Left lung (tissue), 4 donors: ENCODE measurements at regions not wholly inside any gene's neighbourhood (a gene's known extent, or its start where the extent isn't known, plus 50 kb on each side); places are given as distances from the start of the nearest gene placed in this dataset.
"Not testable (repeated sequence)": the region's sequence is repeated elsewhere in the genome, so short reads cannot be mapped to it uniquely, and the experiment has no call there.

Experiments used
- ATAC-seq: fragments of 200-7000 bp; cut with Tn5 transposase; one replicate; pipeline ENCODE4 v1.9.1; 2020; ENCODE audit warnings: moderate library complexity
- DNase-seq, 4 donors: peaks; one replicate each; pipeline ENCODE4 v3.0.0-alpha.2; 2013 to 2020
- H3K27ac ChIP-seq, 2 donors: fragments of 200-600 bp; sonication (generic) in 1 of 2; one replicate each; pipeline versions ENCODE4 v1.5.0 to v1.8.0; 2020 to 2021
- H3K27me3 ChIP-seq, 2 donors: fragments of 200-600 bp; sonication (generic) in 1 of 2; one replicate each; pipeline versions ENCODE4 v1.5.0 to v1.8.0; 2020 to 2021
- H3K36me3 ChIP-seq, 2 donors: fragments of 200-600 bp; sonication (generic) in 1 of 2; one replicate each; pipeline versions ENCODE4 v1.5.0 to v1.8.0; 2020 to 2021
- H3K4me1 ChIP-seq, 2 donors: fragments of 200-600 bp; one replicate each; pipeline ENCODE4 v1.8.0; 2021
- H3K4me3 ChIP-seq, 2 donors: fragments of 200-600 bp; sonication (generic) in 1 of 2; one replicate each; pipeline versions ENCODE4 v1.5.0 to v1.8.0; 2020 to 2021; ENCODE audit warnings: mild to moderate bottlenecking in 1 of 2
- H3K9me3 ChIP-seq, 2 donors: fragments of 200-600 bp; sonication (generic) in 1 of 2; one replicate each; pipeline versions ENCODE4 v1.5.0 to v1.8.0; 2020 to 2021
- intact Hi-C, 2 donors: fragments of 100-400 bp; cut with DNase I; formaldehyde crosslinking; loops; one replicate each; pipeline versions ENCODE4 v1.11.2 to v1.14.2; 2022
- TF ChIP-seq, protein P1 (sequence below), 2 donors: fragments of 200-600 bp; sonication (generic) in 1 of 2; IDR thresholded peaks; one replicate each; pipeline versions ENCODE4 v1.5.0 to v1.8.0; 2021; ENCODE audit warnings: antibody characterized with exemption in 2 of 2
- donor health status: DM: no; HTN: yes; CAD: no.
- donor health status: DM: no; HTN: no; CAD: no.

DNA sequence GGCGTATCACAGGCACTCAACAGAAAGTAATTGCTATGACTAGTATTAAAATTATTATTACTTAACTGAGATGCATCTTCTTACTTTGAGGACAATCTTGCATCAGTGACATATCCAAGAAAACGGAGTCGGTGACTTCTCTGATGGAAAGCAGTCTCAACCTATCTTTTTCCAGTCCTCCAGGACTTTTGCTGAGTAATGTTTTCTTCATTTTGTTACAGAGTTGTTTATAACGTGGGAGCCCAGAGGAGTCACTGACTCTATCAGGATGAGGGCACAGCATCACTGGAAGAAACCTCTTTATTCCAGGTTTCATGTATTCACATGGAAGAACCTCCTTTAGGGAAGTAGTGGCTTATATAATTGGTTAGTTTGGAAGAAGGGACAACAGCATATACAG is 51.5 kb upstream of the MELK start:
- intact Hi-C loops = no loop called here
- no peaks in the 10 kb centered on the region for H3K4me1 ChIP-seq
- H3K27me3 ChIP-seq = no peaks in the 10 kb centered on the region
- DNase-seq (no peak), ATAC-seq (no peak)
- TF ChIP-seq, protein P1, sequence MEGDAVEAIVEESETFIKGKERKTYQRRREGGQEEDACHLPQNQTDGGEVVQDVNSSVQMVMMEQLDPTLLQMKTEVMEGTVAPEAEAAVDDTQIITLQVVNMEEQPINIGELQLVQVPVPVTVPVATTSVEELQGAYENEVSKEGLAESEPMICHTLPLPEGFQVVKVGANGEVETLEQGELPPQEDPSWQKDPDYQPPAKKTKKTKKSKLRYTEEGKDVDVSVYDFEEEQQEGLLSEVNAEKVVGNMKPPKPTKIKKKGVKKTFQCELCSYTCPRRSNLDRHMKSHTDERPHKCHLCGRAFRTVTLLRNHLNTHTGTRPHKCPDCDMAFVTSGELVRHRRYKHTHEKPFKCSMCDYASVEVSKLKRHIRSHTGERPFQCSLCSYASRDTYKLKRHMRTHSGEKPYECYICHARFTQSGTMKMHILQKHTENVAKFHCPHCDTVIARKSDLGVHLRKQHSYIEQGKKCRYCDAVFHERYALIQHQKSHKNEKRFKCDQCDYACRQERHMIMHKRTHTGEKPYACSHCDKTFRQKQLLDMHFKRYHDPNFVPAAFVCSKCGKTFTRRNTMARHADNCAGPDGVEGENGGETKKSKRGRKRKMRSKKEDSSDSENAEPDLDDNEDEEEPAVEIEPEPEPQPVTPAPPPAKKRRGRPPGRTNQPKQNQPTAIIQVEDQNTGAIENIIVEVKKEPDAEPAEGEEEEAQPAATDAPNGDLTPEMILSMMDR (IDR thresholded peaks at IDR 0.05) = no peak
- no peaks in the 10 kb centered on the region for H3K36me3 ChIP-seq
- H3K4me3 ChIP-seq = no peak overlapping the region
- H3K9me3 ChIP-seq = no peaks in the 10 kb centered on the region
- no peak overlapping the region for H3K27ac ChIP-seq

DNA sequence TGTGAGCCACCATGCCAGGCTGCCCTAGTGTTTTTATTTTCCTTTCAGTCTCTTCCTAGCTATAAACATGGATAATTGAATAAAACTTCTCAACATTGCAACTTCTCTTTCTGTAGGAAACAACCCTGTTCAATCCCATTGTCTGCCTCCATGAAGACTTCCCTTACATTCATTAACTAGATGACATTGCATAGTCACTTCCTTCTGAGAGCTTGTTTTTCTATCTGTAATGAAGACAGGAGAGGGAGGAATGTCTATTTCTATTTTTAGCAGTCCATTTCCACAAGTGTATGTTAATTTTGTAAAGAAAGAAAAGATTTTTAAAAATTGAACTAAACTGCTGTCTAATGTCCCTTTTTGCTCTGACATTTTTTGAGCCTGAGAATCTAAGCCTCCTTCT is 55.6 kb upstream of the MELK start:
- H3K4me3 ChIP-seq = no peak overlapping the region
- TF ChIP-seq, protein P1 (IDR thresholded peaks at IDR 0.05) = no peak
- no peaks in the 10 kb centered on the region for H3K4me1 ChIP-seq
- H3K9me3 ChIP-seq = no peaks in the 10 kb centered on the region
- DNase-seq (no peak), ATAC-seq (no peak)
- H3K36me3 ChIP-seq = no peaks in the 10 kb centered on the region
- H3K27me3 ChIP-seq = no peaks in the 10 kb centered on the region
- intact Hi-C loops = no loop called here
- H3K27ac ChIP-seq = no peak overlapping the region

DNA sequence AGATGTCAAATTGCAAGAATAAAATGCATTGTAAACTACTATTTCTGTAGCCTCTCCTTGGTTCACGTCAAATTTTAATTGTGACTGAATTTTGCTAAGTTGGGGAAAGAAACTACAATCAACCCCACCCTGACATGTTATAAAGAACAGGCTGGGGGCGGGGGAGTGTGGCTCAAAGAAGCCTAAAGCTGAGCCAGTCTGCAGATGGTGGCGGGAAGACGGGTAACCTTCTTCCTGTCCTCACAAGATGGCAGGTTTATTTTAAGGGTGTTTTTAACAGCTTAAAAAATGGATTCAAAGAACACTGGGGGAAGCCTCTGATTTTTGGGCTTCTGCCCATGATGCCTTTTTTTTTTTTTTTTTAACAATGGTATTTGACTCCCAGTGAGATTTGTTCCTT is 68.5 kb upstream of the MELK start:
- ATAC-seq (no peak), DNase-seq (no peak)
- intact Hi-C loops = no loop called here
- H3K27ac ChIP-seq = no peak overlapping the region
- no peaks in the 10 kb centered on the region for H3K27me3 ChIP-seq
- H3K36me3 ChIP-seq = no peaks in the 10 kb centered on the region
- TF ChIP-seq, protein P1 (IDR thresholded peaks at IDR 0.05) = no peak
- H3K4me3 ChIP-seq = no peak overlapping the region
- H3K9me3 ChIP-seq = no peaks in the 10 kb centered on the region
- H3K4me1 ChIP-seq = no peaks in the 10 kb centered on the region

DNA sequence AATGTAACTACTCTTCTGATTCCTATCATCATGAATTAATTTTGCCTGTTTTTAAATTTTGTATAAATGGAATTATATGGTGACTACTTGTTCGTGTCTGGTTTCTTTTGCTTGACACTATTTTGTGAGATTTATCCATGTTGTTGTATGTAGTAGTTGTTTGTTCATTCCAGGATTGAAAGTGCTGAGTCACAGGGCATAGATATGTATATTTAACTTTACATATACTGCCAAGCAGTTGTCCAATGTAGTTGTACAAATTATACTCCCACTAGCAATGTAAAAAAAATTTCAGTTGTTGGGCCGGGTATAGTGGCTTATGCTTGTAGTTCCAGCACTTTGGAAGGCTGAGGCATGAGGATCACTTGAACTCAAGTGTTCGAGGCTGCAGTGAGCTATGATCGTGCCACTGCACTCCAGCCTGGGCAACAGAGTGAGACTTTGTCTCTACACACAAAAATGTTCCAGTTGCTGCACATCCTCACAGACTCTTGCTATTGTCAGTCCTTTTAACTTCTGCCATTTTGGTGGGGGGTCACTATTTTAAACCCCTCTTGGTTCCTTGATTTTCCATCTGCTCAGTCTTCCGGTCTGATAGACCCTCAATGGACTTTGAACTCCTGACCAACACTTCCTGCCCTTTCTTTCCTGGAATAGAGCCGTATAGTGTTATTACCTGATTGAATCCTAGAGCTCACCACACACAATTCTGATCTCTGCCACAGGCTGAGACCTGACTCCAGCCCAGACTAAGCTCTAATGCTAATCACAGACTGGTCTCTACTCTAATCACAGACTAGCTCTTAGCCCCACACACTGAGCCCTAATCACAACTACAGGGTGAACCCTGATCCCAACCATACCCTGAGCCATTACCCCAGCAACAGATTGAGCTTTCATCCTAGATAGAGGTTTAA is 69.3 kb upstream of the MELK start:
- no peaks in the 10 kb centered on the region for H3K36me3 ChIP-seq
- H3K4me3 ChIP-seq = no peak overlapping the region
- H3K27ac ChIP-seq = no peak overlapping the region
- H3K27me3 ChIP-seq = no peaks in the 10 kb centered on the region
- TF ChIP-seq, protein P1 (IDR thresholded peaks at IDR 0.05) = no peak
- no peak for DNase-seq
- H3K9me3 ChIP-seq = no peaks in the 10 kb centered on the region
- intact Hi-C loops = no loop called here
- ATAC-seq = no peak
- H3K4me1 ChIP-seq = no peaks in the 10 kb centered on the region

DNA sequence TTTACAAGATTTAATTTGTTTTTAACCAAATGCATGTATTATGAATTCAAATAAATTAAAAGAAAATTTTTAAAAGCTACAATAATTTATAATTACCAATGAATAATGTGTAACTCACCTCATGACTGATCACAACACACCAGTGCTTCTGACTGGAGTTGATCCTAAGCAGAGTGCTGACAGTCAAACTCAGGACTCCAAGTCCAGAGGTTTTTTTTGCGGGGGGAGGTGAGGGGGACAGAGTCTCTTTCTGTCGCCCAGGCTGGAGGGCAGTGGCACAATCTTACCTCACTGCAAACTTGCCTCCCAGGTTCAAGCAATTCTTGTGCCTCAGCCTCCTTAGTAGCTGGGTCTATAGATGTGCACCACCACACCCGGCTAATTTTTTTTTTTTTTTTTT is 71.0 kb upstream of the MELK start:
- DNase-seq (no peak), ATAC-seq (no peak)
- Histone ChIP-seq H3K27me3 (no peaks in the 10 kb centered on the region), H3K4me1 (no peaks in the 10 kb centered on the region), H3K27ac (no peak overlapping the region), H3K4me3 (no peak overlapping the region), H3K36me3 (no peaks in the 10 kb centered on the region), H3K9me3 (no peaks in the 10 kb centered on the region)
- TF ChIP-seq, protein P1 (IDR thresholded peaks at IDR 0.05) = no peak
- intact Hi-C loops = no loop called here

DNA sequence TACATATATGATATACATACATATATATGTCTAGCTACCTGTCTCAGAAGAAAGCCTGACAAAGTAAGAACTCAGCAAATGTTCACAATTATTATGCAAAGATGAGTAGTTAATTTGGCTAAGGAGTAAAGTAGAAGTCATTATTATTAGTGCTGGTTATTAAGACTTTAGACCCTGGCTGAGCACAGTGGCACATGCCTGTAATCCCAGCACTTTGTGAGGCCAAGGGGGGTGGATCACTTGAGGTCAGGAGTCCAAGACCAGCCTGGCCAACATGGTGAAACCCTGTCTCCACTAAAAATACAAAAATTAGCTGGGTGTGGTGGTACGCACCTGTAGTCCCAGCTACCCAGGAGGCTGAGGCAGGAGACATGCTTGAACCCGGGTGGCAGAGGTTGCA is 71.8 kb upstream of the MELK start:
- intact Hi-C loops, H3K27ac ChIP-seq, H3K36me3 ChIP-seq, H3K27me3 ChIP-seq, H3K4me3 ChIP-seq, H3K9me3 ChIP-seq, DNase-seq, H3K4me1 ChIP-seq, ATAC-seq: not testable (repeated sequence)
